K562 (cell line): ENCODE measurements at regions not wholly inside any gene's neighbourhood (a gene's known extent, or its start where the extent isn't known, plus 50 kb on each side); places are given as distances from the start of the nearest gene placed in this dataset.

ENCODE experiments used
- ATAC-seq: fragments of 200-7000 bp; cut with Tn5 transposase; 3 replicates; pipeline ENCODE4 v1.9.1; 2020; ENCODE audit warnings: moderate library complexity
- BruUV-seq: library from RNA; stranded (reverse); fragments of 400-500 nt; replicated peaks from 2 replicates; lab custom pipeline; 2021; lab: Mats Ljungman, UMichigan
- CTCF ChIA-PET: fragments of 300-600 bp; formaldehyde crosslinking; extraction: SDS; loops from one replicate; lab custom pipeline; 2021; ENCODE audit warnings: low intra/inter-chr PET ratio; lab: Yijun Ruan, JAX
- POLR2A ChIA-PET: fragments of 300-600, 350-650 bp; sonication (Branson Sonifier 250); formaldehyde crosslinking; extraction: SDS; loops from one replicate; lab custom pipeline; 2021; ENCODE audit warnings: antibody characterized with exemption, inconsistent platforms; lab: Yijun Ruan, JAX
- DNase-seq, 4 experiments: peaks; one replicate each; pipeline versions ENCODE4 v3.0.0 to v3.0.0-alpha.2; 2011 to 2018; ENCODE audit warnings: low spot score in 3 of 4, mixed read lengths in 3 of 4; ENCODE audit errors: extremely low read depth in 1 of 4
- FAIRE-seq: peaks from 2 replicates; lab custom pipeline; 2011; peaks lifted over from hg19 to GRCh38; lab: Jason Lieb, UNC
- H2AFZ ChIP-seq: 2 replicates; pipeline ENCODE4 v1.6.0; 2011; ENCODE audit warnings: low read depth, low read length, control low read depth, inconsistent platforms
- H3K27ac ChIP-seq: fragments of 200-600 bp; 3 replicates; pipeline ENCODE4 v1.8.0; 2011; ENCODE audit warnings: low read depth, mild to moderate bottlenecking, control low read depth, inconsistent platforms, low read length, moderate library complexity, mixed read lengths; ENCODE audit errors: extremely low read depth
- H3K27me3 ChIP-seq, 2 experiments: fragments of 300-600 bp in 1 of 2; 2 replicates in 1 of 2; 3 replicates in 1 of 2; pipeline versions ENCODE4 v1.6.0 to v1.8.0; 2011; ENCODE audit warnings: inconsistent platforms in 2 of 2, low read length in 2 of 2, mild to moderate bottlenecking in 1 of 2, mixed read lengths in 1 of 2, moderate library complexity in 1 of 2; ENCODE audit not compliant: control insufficient read depth in 2 of 2, insufficient read depth in 2 of 2
- H3K36me3 ChIP-seq: fragments of 300-600 bp; 3 replicates; pipeline ENCODE4 v1.8.0; 2011; ENCODE audit warnings: mild to moderate bottlenecking, low read length, inconsistent platforms; ENCODE audit not compliant: control insufficient read depth, insufficient read depth
- H3K4me1 ChIP-seq, 2 experiments: fragments of 200-600 bp in 1 of 2; replicated peaks in 1 of 2; 2 replicates in 1 of 2; 3 replicates in 1 of 2; pipeline versions ENCODE4 v1.5.1 to v1.8.0; 2011; ENCODE audit warnings: inconsistent platforms in 2 of 2, low read length in 2 of 2, mild to moderate bottlenecking in 1 of 2, mixed read lengths in 1 of 2, moderate library complexity in 1 of 2; ENCODE audit not compliant: control insufficient read depth in 2 of 2, insufficient read depth in 2 of 2
- H3K4me2 ChIP-seq: 2 replicates; pipeline ENCODE4 v1.6.1; 2011; ENCODE audit warnings: low read length, control low read depth, inconsistent platforms, mixed read lengths; ENCODE audit not compliant: insufficient read depth
- H3K4me3 ChIP-seq: fragments of 200-600 bp; sonication (generic), shearing (Covaris generic); 2 replicates; pipeline ENCODE4 v1.5.1; 2016; ENCODE audit warnings: control low read depth, inconsistent platforms
- H3K79me2 ChIP-seq: fragments of 200-600 bp; 3 replicates; pipeline ENCODE4 v1.8.0; 2011; ENCODE audit warnings: low read length, inconsistent platforms; ENCODE audit not compliant: control insufficient read depth, insufficient read depth
- H3K9ac ChIP-seq, 2 experiments: 2 replicates each; pipeline versions ENCODE4 v1.6.0 to v1.6.1; 2011; ENCODE audit warnings: low read depth in 2 of 2, low read length in 2 of 2, control low read depth in 1 of 2, inconsistent platforms in 1 of 2, mild to moderate bottlenecking in 1 of 2, mixed read lengths in 1 of 2; ENCODE audit not compliant: insufficient read depth in 1 of 2
- H3K9me1 ChIP-seq: one replicate; pipeline ENCODE4 v1.6.0; 2011; ENCODE audit warnings: inconsistent platforms, mild to moderate bottlenecking, low read length, moderate library complexity; ENCODE audit not compliant: control insufficient read depth, insufficient read depth
- H3K9me3 ChIP-seq: replicated peaks from 2 replicates; pipeline ENCODE4 v1.5.1; 2011; ENCODE audit warnings: low read depth, low read length, inconsistent platforms; ENCODE audit not compliant: control insufficient read depth, insufficient read depth
- H4K20me1 ChIP-seq: replicated peaks from 2 replicates; pipeline ENCODE4 v1.6.1; 2011; ENCODE audit warnings: low read length, inconsistent platforms, mixed read lengths; ENCODE audit not compliant: control insufficient read depth, insufficient read depth
- ARID2 ChIP-seq: fragments of 450-650 bp; IDR thresholded peaks from 2 replicates; pipeline ENCODE4 v1.6.1; 2017; ENCODE audit warnings: antibody characterized with exemption, mild to moderate bottlenecking
- HNRNPLL ChIP-seq: fragments of 200-400 bp; formaldehyde crosslinking; IDR thresholded peaks from 2 replicates; pipeline ENCODE4 v1.6.1; 2017; ENCODE audit warnings: low read length, low read depth, mild to moderate bottlenecking; ENCODE audit not compliant: poor library complexity, severe bottlenecking
- JUND ChIP-seq, 2 experiments: IDR thresholded peaks; 2 replicates in 1 of 2; 3 replicates in 1 of 2; pipeline ENCODE4 v1.6.1; 2011; ENCODE audit warnings: borderline replicate concordance in 2 of 2, low read depth in 2 of 2, low read length in 2 of 2, improper control_type of control experiment in 1 of 2, missing biosample characterization in 1 of 2, missing genetic modification characterization in 1 of 2, missing genetic modification reagents in 1 of 2
- MEF2D ChIP-seq: conservative IDR thresholded peaks from 2 replicates; pipeline ENCODE4 v1.6.1; 2016; ENCODE audit warnings: low read depth, missing genetic modification characterization, missing compliant biosample characterization
- NCOA4 ChIP-seq: fragments of 450-650 bp; IDR thresholded peaks from 2 replicates; pipeline ENCODE4 v1.6.1; 2018; ENCODE audit warnings: mild to moderate bottlenecking; ENCODE audit not compliant: partially characterized antibody
- PKNOX1 ChIP-seq: fragments of 450-650 bp; IDR thresholded peaks from 2 replicates; pipeline ENCODE4 v1.6.1; 2016
- POLR2AphosphoS2 ChIP-seq: IDR thresholded peaks from 2 replicates; pipeline ENCODE4 v1.6.1; 2012; ENCODE audit warnings: low read length, improper control_type of control experiment
- RB1 ChIP-seq: fragments of 450-650 bp; IDR thresholded peaks from 2 replicates; pipeline ENCODE4 v1.6.1; 2017; ENCODE audit warnings: low read depth, mild to moderate bottlenecking
- SAFB2 ChIP-seq: fragments of 200-400 bp; formaldehyde crosslinking; IDR thresholded peaks from 2 replicates; pipeline ENCODE4 v1.6.1; 2018; ENCODE audit warnings: borderline replicate concordance, low read length, low read depth, moderate library complexity; ENCODE audit not compliant: severe bottlenecking
- WHSC1 ChIP-seq: IDR thresholded peaks from one replicate; pipeline ENCODE4 v1.6.1; 2012; ENCODE audit warnings: low read length, control low read depth, inconsistent platforms
- ZNF282 ChIP-seq: sonication (generic); formaldehyde crosslinking; IDR thresholded peaks from 2 replicates; pipeline ENCODE4 v1.8.1; 2023; ENCODE audit warnings: missing genetic modification reagents
- ZNF76 ChIP-seq: fragments of 250-450 bp; sonication (Bioruptor Pico); IDR thresholded peaks from 2 replicates; pipeline ENCODE4 v1.4.0; 2020; ENCODE audit warnings: mild to moderate bottlenecking, moderate library complexity, borderline replicate concordance
- WGBS: fragments of 100-300 bp; shearing (Covaris generic); methylation state at CpG from one replicate; pipeline ENCODE4 v1.1.6; 2016; ENCODE audit warnings: low coverage, mixed read lengths; ENCODE audit not compliant: insufficient coverage; ENCODE audit errors: missing lambda C conversion rate; 5-methylcytosine and 5-hydroxymethylcytosine counted together
- in situ Hi-C: fragments of 300-500 bp; cut with MboI; formaldehyde crosslinking; loops from 4 replicates; pipeline ENCODE4 v1.15.0; 2018; ENCODE audit warnings: inconsistent platforms, mixed read lengths
- intact Hi-C: fragments of 100-400 bp; cut with micrococcal nuclease; formaldehyde crosslinking; loops from 2 replicates; pipeline ENCODE4 v1.14.2; 2022
- TF ChIP-seq, protein P1 (sequence below): sonication (generic); formaldehyde crosslinking; IDR thresholded peaks from 2 replicates; pipeline ENCODE4 v1.8.1; 2023; ENCODE audit warnings: mild to moderate bottlenecking, missing genetic modification reagents
- TF ChIP-seq, protein P2 (sequence below): fragments of 150-350 bp; IDR thresholded peaks from 2 replicates; pipeline ENCODE4 v1.6.1; 2014; ENCODE audit warnings: low read depth, mild to moderate bottlenecking, low read length, borderline replicate concordance
- TF ChIP-seq, protein P3 (sequence below): fragments of 250-450 bp; sonication (Bioruptor Pico); IDR thresholded peaks from 2 replicates; pipeline ENCODE4 v1.5.0; 2021

GRCh38 chrX:8067754-8068462 is 103.2 kb downstream of the VCX2 start:
- FAIRE-seq: no peak
- no peak for TF ChIP-seq ARID2
- TF ChIP-seq POLR2AphosphoS2: no peak
- TF ChIP-seq HNRNPLL: no peak
- TF ChIP-seq, protein P1, sequence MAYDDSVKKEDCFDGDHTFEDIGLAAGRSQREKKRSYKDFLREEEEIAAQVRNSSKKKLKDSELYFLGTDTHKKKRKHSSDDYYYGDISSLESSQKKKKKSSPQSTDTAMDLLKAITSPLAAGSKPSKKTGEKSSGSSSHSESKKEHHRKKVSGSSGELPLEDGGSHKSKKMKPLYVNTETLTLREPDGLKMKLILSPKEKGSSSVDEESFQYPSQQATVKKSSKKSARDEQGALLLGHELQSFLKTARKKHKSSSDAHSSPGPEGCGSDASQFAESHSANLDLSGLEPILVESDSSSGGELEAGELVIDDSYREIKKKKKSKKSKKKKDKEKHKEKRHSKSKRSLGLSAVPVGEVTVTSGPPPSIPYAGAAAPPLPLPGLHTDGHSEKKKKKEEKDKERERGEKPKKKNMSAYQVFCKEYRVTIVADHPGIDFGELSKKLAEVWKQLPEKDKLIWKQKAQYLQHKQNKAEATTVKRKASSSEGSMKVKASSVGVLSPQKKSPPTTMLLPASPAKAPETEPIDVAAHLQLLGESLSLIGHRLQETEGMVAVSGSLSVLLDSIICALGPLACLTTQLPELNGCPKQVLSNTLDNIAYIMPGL: no peak
- TF ChIP-seq WHSC1: no peak
- peak; percentile 25; the same call in 1 of the 2 replicates for TF ChIP-seq PKNOX1
- TF ChIP-seq, protein P2, sequence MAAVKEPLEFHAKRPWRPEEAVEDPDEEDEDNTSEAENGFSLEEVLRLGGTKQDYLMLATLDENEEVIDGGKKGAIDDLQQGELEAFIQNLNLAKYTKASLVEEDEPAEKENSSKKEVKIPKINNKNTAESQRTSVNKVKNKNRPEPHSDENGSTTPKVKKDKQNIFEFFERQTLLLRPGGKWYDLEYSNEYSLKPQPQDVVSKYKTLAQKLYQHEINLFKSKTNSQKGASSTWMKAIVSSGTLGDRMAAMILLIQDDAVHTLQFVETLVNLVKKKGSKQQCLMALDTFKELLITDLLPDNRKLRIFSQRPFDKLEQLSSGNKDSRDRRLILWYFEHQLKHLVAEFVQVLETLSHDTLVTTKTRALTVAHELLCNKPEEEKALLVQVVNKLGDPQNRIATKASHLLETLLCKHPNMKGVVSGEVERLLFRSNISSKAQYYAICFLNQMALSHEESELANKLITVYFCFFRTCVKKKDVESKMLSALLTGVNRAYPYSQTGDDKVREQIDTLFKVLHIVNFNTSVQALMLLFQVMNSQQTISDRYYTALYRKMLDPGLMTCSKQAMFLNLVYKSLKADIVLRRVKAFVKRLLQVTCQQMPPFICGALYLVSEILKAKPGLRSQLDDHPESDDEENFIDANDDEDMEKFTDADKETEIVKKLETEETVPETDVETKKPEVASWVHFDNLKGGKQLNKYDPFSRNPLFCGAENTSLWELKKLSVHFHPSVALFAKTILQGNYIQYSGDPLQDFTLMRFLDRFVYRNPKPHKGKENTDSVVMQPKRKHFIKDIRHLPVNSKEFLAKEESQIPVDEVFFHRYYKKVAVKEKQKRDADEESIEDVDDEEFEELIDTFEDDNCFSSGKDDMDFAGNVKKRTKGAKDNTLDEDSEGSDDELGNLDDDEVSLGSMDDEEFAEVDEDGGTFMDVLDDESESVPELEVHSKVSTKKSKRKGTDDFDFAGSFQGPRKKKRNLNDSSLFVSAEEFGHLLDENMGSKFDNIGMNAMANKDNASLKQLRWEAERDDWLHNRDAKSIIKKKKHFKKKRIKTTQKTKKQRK: no peak
- no peak for TF ChIP-seq RB1
- no peak for TF ChIP-seq MEF2D (tag)
- TF ChIP-seq SAFB2: no peak
- TF ChIP-seq, protein P3, sequence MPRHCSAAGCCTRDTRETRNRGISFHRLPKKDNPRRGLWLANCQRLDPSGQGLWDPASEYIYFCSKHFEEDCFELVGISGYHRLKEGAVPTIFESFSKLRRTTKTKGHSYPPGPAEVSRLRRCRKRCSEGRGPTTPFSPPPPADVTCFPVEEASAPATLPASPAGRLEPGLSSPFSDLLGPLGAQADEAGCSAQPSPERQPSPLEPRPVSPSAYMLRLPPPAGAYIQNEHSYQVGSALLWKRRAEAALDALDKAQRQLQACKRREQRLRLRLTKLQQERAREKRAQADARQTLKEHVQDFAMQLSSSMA (CRISPR knock-in tag): no peak
- TF ChIP-seq NCOA4: no peak
- TF ChIP-seq ZNF76: no peak
- no peak for TF ChIP-seq ZNF282 (CRISPR knock-in tag)
- 0 out of 2 replicates have a peak, but pooled peaks have one; percentile 56 for TF ChIP-seq JUND (IDR thresholded peaks at IDR 0.05; ENCODE audit: borderline replicate concordance, low read depth, low read length)
- TF ChIP-seq JUND (tag; IDR thresholded peaks at IDR 0.05; ENCODE audit: borderline replicate concordance, low read depth, low read length): peak; percentile 79; the same call in 2 of the 3 replicates

More at GRCh38 chrX:8067754-8068462, 103.2 kb downstream of the VCX2 start:
- no peak overlapping the region for H3K4me2 ChIP-seq
- no peaks in the 10 kb centered on the region for H3K79me2 ChIP-seq
- H3K9ac ChIP-seq: no peak overlapping the region
- in situ Hi-C loops: no loop called here
- H2AFZ ChIP-seq: no peak overlapping the region
- H3K4me1 ChIP-seq: no peaks in the 10 kb centered on the region
- H3K9me1 ChIP-seq: no peaks in the 10 kb centered on the region
- no peaks in the 10 kb centered on the region for H3K36me3 ChIP-seq
- no peak overlapping the region for H3K27ac ChIP-seq
- DNase-seq (peak in 1 of 4 experiments; percentile 2), ATAC-seq (no peak)
- ChIA-PET POLR2A (interaction anchor here (1.4 kb wide), 1 partner anchor 14 kb away, joined by 3 read pairs; no protein-coding TSS in a partner anchor), CTCF (no interaction called here)
- intact Hi-C loops: no loop called here
- no peaks in the 10 kb centered on the region for H3K9me3 ChIP-seq
- H3K27me3 ChIP-seq: no peaks in the 10 kb centered on the region
- WGBS: 1% methylated on average over 7 of the region's 8 CpGs
- no peaks in the 10 kb centered on the region for H4K20me1 ChIP-seq
- BruUV-seq: no TSS peak
- no peak overlapping the region for H3K4me3 ChIP-seq
